AG10803 (cell line): ENCODE measurements at regions not wholly inside any gene's neighbourhood (a gene's known extent, or its start where the extent isn't known, plus 50 kb on each side); places are given as distances from the start of the nearest gene placed in this dataset.

Experiments used
- DNase-seq: peaks from one replicate; pipeline ENCODE4 v3.0.0; 2010; ENCODE audit warnings: low read depth
- H3K4me3 ChIP-seq: 2 replicates; pipeline ENCODE4 v1.5.1; 2011; ENCODE audit warnings: mild to moderate bottlenecking, low read length, control low read depth
- CTCF ChIP-seq: conservative IDR thresholded peaks from 2 replicates; pipeline ENCODE4 v1.5.1; 2011; ENCODE audit warnings: mild to moderate bottlenecking, low read length, control low read depth, inconsistent platforms

GRCh38 chr3:159775372-159775961, 213.2 kb upstream of the IL12A start:
- H3K4me3 ChIP-seq = no peak overlapping the region; the same call in 1 of the 2 replicates
- no peak for TF ChIP-seq CTCF
- DNase-seq = peak; percentile 83

GRCh38 chr3:159776779-159777178, 211.9 kb upstream of the IL12A start:
- H3K4me3 ChIP-seq = no peak overlapping the region
- DNase-seq = no peak
- TF ChIP-seq CTCF = no peak

GRCh38 chr3:159779883-159780282, 208.8 kb upstream of the IL12A start:
- no peak overlapping the region for H3K4me3 ChIP-seq
- no peak for DNase-seq
- no peak for TF ChIP-seq CTCF

GRCh38 chr3:159781867-159782266, 206.8 kb upstream of the IL12A start:
- no peak overlapping the region for H3K4me3 ChIP-seq
- DNase-seq = no peak
- no peak for TF ChIP-seq CTCF

- DNase-seq = no peak
- H3K4me3 ChIP-seq = no peak overlapping the region
- TF ChIP-seq CTCF = no peak
These were observed 205.8 kb upstream of the IL12A start for GRCh38 chr3:159782724-159783421.

GRCh38 chr3:159783780-159784742, 204.6 kb upstream of the IL12A start:
- no peak for DNase-seq
- TF ChIP-seq CTCF = no peak
- no peak overlapping the region for H3K4me3 ChIP-seq
